K562 (cell line): ENCODE measurements at regions not wholly inside any gene's neighbourhood (a gene's known extent, or its start where the extent isn't known, plus 50 kb on each side); places are given as distances from the start of the nearest gene placed in this dataset.

ENCODE experiments used
- TF ChIP-seq, protein P1 (sequence below), 2 experiments: fragments of 450-650 bp; conservative IDR thresholded peaks; 2 replicates each; pipeline ENCODE4 v1.6.1; 2017; ENCODE audit warnings: mild to moderate bottlenecking in 2 of 2, moderate library complexity in 2 of 2
- TF ChIP-seq, protein P2 (sequence below): IDR thresholded peaks from 2 replicates; pipeline ENCODE4 v1.6.1; 2014; ENCODE audit warnings: antibody characterized with exemption
- TF ChIP-seq, protein P3 (sequence below), 2 experiments: fragments of 450-650 bp; formaldehyde crosslinking in 1 of 2; IDR thresholded peaks; 2 replicates each; pipeline versions ENCODE4 v1.4.0 to v1.6.1; 2014 to 2020; ENCODE audit warnings: mild to moderate bottlenecking in 2 of 2, borderline replicate concordance in 1 of 2, low read depth in 1 of 2
- TF ChIP-seq, protein P4 (sequence below): fragments of 450-650 bp; IDR thresholded peaks from 2 replicates; pipeline ENCODE4 v1.6.1; 2016; ENCODE audit warnings: mild to moderate bottlenecking, moderate library complexity

DNA sequence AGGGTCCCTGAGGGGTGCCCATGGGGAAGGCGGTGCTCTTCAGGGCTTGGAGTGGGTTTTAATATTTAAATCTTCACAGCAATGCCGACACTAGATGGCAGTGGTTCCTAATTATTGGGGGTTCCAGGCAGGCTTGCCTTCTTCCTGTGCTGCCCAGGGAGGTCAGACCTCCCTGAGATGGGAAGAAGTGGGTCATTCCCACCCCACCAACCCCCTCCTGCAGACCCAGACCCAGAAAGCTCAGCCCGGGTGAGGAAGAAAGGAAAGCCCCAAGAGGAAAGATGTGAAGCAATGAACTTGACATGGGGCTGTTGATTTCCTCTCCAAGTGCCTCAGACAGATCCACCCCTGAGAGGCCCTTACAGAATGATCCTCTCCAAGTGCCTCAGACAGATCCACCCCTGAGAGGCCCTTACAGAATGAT, 85.1 kb upstream of the LANCL2 start (continued):
- TF ChIP-seq, protein P1, sequence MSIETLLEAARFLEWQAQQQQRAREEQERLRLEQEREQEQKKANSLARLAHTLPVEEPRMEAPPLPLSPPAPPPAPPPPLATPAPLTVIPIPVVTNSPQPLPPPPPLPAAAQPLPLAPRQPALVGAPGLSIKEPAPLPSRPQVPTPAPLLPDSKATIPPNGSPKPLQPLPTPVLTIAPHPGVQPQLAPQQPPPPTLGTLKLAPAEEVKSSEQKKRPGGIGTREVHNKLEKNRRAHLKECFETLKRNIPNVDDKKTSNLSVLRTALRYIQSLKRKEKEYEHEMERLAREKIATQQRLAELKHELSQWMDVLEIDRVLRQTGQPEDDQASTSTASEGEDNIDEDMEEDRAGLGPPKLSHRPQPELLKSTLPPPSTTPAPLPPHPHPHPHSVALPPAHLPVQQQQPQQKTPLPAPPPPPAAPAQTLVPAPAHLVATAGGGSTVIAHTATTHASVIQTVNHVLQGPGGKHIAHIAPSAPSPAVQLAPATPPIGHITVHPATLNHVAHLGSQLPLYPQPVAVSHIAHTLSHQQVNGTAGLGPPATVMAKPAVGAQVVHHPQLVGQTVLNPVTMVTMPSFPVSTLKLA (conservative IDR thresholded peaks at IDR 0.05): no peak
- TF ChIP-seq, protein P2, sequence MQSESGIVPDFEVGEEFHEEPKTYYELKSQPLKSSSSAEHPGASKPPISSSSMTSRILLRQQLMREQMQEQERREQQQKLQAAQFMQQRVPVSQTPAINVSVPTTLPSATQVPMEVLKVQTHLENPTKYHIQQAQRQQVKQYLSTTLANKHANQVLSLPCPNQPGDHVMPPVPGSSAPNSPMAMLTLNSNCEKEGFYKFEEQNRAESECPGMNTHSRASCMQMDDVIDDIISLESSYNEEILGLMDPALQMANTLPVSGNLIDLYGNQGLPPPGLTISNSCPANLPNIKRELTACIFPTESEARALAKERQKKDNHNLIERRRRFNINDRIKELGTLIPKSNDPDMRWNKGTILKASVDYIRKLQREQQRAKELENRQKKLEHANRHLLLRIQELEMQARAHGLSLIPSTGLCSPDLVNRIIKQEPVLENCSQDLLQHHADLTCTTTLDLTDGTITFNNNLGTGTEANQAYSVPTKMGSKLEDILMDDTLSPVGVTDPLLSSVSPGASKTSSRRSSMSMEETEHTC: no peak
- TF ChIP-seq, protein P3, sequence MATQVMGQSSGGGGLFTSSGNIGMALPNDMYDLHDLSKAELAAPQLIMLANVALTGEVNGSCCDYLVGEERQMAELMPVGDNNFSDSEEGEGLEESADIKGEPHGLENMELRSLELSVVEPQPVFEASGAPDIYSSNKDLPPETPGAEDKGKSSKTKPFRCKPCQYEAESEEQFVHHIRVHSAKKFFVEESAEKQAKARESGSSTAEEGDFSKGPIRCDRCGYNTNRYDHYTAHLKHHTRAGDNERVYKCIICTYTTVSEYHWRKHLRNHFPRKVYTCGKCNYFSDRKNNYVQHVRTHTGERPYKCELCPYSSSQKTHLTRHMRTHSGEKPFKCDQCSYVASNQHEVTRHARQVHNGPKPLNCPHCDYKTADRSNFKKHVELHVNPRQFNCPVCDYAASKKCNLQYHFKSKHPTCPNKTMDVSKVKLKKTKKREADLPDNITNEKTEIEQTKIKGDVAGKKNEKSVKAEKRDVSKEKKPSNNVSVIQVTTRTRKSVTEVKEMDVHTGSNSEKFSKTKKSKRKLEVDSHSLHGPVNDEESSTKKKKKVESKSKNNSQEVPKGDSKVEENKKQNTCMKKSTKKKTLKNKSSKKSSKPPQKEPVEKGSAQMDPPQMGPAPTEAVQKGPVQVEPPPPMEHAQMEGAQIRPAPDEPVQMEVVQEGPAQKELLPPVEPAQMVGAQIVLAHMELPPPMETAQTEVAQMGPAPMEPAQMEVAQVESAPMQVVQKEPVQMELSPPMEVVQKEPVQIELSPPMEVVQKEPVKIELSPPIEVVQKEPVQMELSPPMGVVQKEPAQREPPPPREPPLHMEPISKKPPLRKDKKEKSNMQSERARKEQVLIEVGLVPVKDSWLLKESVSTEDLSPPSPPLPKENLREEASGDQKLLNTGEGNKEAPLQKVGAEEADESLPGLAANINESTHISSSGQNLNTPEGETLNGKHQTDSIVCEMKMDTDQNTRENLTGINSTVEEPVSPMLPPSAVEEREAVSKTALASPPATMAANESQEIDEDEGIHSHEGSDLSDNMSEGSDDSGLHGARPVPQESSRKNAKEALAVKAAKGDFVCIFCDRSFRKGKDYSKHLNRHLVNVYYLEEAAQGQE (IDR thresholded peaks at IDR 0.05; ENCODE audit: borderline replicate concordance): peak; percentile 66
- TF ChIP-seq, protein P3 (CRISPR knock-in tag; IDR thresholded peaks at IDR 0.05; ENCODE audit: low read depth): no peak
- TF ChIP-seq, protein P4, sequence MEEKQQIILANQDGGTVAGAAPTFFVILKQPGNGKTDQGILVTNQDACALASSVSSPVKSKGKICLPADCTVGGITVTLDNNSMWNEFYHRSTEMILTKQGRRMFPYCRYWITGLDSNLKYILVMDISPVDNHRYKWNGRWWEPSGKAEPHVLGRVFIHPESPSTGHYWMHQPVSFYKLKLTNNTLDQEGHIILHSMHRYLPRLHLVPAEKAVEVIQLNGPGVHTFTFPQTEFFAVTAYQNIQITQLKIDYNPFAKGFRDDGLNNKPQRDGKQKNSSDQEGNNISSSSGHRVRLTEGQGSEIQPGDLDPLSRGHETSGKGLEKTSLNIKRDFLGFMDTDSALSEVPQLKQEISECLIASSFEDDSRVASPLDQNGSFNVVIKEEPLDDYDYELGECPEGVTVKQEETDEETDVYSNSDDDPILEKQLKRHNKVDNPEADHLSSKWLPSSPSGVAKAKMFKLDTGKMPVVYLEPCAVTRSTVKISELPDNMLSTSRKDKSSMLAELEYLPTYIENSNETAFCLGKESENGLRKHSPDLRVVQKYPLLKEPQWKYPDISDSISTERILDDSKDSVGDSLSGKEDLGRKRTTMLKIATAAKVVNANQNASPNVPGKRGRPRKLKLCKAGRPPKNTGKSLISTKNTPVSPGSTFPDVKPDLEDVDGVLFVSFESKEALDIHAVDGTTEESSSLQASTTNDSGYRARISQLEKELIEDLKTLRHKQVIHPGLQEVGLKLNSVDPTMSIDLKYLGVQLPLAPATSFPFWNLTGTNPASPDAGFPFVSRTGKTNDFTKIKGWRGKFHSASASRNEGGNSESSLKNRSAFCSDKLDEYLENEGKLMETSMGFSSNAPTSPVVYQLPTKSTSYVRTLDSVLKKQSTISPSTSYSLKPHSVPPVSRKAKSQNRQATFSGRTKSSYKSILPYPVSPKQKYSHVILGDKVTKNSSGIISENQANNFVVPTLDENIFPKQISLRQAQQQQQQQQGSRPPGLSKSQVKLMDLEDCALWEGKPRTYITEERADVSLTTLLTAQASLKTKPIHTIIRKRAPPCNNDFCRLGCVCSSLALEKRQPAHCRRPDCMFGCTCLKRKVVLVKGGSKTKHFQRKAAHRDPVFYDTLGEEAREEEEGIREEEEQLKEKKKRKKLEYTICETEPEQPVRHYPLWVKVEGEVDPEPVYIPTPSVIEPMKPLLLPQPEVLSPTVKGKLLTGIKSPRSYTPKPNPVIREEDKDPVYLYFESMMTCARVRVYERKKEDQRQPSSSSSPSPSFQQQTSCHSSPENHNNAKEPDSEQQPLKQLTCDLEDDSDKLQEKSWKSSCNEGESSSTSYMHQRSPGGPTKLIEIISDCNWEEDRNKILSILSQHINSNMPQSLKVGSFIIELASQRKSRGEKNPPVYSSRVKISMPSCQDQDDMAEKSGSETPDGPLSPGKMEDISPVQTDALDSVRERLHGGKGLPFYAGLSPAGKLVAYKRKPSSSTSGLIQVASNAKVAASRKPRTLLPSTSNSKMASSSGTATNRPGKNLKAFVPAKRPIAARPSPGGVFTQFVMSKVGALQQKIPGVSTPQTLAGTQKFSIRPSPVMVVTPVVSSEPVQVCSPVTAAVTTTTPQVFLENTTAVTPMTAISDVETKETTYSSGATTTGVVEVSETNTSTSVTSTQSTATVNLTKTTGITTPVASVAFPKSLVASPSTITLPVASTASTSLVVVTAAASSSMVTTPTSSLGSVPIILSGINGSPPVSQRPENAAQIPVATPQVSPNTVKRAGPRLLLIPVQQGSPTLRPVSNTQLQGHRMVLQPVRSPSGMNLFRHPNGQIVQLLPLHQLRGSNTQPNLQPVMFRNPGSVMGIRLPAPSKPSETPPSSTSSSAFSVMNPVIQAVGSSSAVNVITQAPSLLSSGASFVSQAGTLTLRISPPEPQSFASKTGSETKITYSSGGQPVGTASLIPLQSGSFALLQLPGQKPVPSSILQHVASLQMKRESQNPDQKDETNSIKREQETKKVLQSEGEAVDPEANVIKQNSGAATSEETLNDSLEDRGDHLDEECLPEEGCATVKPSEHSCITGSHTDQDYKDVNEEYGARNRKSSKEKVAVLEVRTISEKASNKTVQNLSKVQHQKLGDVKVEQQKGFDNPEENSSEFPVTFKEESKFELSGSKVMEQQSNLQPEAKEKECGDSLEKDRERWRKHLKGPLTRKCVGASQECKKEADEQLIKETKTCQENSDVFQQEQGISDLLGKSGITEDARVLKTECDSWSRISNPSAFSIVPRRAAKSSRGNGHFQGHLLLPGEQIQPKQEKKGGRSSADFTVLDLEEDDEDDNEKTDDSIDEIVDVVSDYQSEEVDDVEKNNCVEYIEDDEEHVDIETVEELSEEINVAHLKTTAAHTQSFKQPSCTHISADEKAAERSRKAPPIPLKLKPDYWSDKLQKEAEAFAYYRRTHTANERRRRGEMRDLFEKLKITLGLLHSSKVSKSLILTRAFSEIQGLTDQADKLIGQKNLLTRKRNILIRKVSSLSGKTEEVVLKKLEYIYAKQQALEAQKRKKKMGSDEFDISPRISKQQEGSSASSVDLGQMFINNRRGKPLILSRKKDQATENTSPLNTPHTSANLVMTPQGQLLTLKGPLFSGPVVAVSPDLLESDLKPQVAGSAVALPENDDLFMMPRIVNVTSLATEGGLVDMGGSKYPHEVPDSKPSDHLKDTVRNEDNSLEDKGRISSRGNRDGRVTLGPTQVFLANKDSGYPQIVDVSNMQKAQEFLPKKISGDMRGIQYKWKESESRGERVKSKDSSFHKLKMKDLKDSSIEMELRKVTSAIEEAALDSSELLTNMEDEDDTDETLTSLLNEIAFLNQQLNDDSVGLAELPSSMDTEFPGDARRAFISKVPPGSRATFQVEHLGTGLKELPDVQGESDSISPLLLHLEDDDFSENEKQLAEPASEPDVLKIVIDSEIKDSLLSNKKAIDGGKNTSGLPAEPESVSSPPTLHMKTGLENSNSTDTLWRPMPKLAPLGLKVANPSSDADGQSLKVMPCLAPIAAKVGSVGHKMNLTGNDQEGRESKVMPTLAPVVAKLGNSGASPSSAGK: no peak
